Right lung (tissue), 2 donors: ENCODE measurements at regions not wholly inside any gene's neighbourhood (a gene's known extent, or its start where the extent isn't known, plus 50 kb on each side); places are given as distances from the start of the nearest gene placed in this dataset.
"Not testable (repeated sequence)": the region's sequence is repeated elsewhere in the genome, so short reads cannot be mapped to it uniquely, and the experiment has no call there.

Experiments
- DNase-seq, 2 donors: peaks; one replicate each; pipeline ENCODE4 v3.0.0-alpha.2; 2013

DNA sequence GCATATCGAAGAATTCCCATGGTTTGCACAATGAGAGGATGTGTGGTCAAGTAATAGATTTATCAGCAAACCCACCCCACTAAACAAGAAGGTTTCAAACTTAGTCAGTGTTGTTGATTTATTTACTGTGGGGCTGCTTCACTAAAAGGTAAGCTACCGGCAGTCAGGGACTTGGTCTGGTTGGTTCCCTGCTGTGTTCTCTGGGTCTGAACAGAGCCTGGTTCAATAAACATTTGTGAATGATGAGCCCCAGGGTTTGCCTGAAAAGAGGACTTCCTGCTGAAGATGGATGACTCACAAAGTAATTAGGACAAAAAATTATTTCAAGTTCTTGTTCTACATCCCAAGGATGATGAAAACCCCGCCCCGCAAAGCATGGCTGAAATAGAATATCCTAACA lies 108.3 kb downstream of the SPP2 start:
- DNase-seq: no peak

GRCh38 chr2:234157817-234158588 lies 107.5 kb downstream of the SPP2 start:
- no peak for DNase-seq

GRCh38 chr2:234156326-234156725 lies 105.8 kb downstream of the SPP2 start:
- no peak for DNase-seq

DNA sequence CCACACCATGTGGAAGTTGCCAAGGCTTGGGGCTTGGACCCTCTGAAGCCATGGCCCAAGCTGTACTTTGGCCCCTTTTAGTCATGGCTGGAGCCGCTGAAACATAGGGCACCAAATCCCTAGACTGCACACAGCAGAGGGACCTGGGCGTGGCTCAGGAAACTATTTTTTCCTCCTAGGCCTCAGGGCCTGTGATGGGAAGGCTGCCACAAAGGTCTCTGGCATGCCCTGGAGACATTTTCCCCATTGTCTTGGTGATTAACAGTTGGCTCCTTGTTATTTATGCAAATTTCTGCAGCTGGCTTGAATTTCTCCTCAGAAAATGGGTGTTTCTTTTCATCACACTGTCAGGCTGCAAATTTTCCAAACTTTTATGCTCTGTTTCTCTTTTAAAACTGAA lies 102.3 kb downstream of the SPP2 start:
- DNase-seq: not testable (repeated sequence)

GRCh38 chr2:234147335-234147861 lies 96.9 kb downstream of the SPP2 start:
- DNase-seq: no peak

DNA sequence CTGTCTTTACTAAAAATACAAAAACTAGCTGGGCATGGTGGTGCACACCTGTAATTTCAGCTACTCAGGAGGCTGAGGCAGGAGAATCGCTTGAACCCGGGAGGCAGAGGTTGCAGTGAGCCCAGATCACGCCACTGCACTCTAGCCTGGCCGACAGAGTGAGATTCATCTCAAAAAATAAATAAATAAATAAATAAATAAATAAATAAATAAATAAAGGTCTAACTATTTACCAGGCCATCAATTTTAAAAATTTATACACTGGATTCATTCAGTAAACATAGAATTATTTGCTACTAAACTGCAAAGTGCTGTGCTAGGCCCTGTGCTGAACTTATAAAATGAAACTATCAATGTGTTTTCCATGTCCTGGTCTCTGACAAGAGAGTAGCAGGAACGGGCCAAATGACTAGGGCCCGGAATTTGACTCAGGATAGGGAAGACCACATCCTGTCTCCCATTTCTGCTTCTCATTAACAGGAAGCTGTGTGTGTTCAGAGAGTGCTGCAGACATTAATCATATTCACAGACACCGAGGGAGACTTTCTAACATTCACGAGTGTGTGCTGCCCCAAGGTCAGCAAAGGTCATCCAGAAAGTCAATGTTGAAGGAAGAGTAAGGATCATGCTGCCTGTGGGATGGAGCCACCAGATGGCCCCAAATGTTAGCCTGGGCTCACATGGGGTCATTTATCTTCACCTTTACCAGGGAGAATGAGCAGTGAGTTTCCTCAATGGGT lies 95.8 kb downstream of the SPP2 start:
- no peak for DNase-seq

DNA sequence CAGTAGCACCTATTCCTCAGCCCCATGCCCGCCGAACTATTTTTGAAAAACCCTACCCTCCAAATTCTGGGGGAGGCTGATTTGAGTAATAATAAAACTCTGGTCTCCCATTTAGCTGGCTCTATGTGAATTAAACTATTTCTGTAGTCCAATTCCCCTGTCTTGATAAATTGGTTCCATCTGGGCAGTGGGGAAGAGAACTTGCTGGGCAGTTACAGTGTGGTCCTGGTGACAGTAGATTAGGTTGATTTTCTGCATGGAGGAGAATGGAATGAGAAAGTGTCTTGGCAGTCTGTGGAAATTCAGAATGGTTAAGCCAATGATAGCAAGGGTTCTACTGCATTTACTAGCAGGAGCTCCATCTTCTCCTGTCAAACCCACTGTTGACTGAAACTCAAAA lies 95.0 kb downstream of the SPP2 start:
- no peak for DNase-seq

DNA sequence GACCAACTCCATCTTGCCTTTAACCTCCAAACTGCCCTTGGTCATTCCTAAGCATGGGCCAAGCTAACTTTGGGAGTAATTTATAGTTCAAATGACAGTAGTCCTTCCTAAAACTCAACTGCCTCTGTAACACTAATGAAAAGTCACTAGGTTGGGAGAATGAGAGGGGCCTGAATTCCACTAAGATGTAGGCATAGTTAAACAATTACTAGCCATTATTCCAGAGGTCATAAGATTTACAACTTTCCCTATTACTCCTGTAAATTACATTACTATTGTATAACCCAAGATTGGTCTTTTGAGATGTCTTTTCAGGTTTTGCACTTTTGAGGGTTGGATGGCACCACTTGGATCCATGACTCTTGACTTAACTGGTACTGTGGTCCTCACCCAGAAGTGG lies 94.6 kb downstream of the SPP2 start:
- DNase-seq: no peak

GRCh38 chr2:234143896-234144295 lies 93.4 kb downstream of the SPP2 start:
- no peak for DNase-seq

GRCh38 chr2:234142530-234142929 lies 92.0 kb downstream of the SPP2 start:
- no peak for DNase-seq

- no peak for DNase-seq
Measured at GRCh38 chr2:234139755-234140154, 89.3 kb downstream of the SPP2 start.

GRCh38 chr2:234138836-234139235 lies 88.3 kb downstream of the SPP2 start:
- no peak for DNase-seq

DNA sequence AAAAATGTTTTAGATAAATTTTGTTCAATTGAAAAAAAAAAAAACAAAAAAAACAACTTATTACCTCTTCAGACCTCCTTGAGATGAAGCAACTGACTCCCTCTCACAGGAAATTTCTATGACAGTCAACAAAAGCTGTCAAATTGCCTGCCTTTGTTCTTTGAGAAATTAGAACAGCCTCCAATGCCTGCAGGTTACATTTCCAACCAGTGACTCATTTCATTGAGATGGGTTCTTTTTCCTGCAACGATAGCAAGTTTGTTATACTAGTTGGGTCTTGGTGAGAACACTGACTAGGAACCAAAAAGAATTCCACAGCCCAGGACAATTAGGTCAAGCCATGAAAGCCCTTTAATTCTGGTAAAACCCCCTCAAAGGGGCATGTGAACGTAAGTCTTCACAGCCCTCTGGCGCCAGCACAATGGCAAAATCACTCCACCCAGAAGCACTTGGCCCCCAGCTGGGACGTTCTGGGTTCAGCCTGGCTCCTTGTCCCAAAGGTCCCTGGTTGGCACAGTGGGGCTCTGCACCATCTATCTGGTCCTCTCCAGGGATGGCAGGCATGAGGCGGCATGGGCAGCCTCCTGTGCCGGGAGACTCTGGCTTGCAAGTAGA lies 87.0 kb downstream of the SPP2 start:
- no peak for DNase-seq

GRCh38 chr2:234136461-234136860 lies 86.0 kb downstream of the SPP2 start:
- no peak for DNase-seq

- DNase-seq: peak; percentile 49 to 57
Measured at GRCh38 chr2:234135750-234136221, 85.3 kb downstream of the SPP2 start.

- no peak for DNase-seq
Measured at GRCh38 chr2:234134496-234134895, 84.0 kb downstream of the SPP2 start.

DNA sequence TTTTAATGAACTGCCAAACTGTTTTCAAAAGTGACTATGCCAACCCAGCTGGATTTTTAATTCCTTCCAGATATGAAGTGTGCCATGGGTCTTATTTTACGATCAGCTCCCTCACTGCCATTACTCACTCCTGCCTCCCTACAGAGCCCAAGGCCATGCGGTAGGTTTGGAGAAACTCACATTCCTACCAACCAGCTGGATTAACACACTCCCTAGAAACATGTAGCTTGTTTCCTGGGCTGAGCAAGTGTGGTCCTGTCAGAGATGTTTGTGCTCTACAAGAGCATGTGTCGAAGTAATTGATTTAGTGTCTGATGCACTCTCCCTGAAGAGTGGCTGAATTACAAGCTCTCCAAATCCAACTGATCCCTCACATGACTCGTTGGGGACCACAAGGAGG lies 82.5 kb downstream of the SPP2 start:
- no peak for DNase-seq

- DNase-seq: peak in 1 of 2 donors; percentile 10
Measured at GRCh38 chr2:234130777-234131181, 80.3 kb downstream of the SPP2 start.

DNA sequence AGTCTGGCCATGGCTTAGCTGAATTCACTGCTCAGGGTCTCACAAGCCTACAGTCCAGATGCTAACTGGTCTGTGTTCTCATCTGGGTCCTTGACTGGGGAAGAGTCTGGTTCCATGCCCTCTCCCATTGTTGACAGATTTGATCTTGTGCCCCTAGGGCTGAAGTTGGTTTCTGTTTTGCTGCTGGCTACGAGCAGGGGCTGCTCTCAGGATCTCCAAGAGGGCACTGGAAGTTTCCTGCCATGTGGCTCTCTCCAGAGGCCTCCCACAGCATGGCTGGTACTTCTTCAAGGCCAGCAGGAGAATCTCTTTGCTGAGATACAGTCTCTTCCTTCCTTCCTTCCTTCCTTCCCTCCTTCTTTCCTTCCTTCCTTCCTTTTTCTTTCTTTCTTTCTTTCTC lies 78.1 kb downstream of the SPP2 start:
- no peak for DNase-seq
